Activated naive CD4-positive, alpha-beta T cell treated with anti-CD3 and anti-CD28 coated beads for 36 hours (primary cell): ENCODE measurements at regions not wholly inside any gene's neighbourhood (a gene's known extent, or its start where the extent isn't known, plus 50 kb on each side); places are given as distances from the start of the nearest gene placed in this dataset.

Experiments used
- CTCF ChIA-PET: fragments of 350-600 bp; sonication (Branson Sonifier 250); formaldehyde crosslinking; loops from one replicate; lab custom pipeline; 2021; ENCODE audit warnings: antibody characterized with exemption; lab: Charles Lee
- DNase-seq: peaks from one replicate; pipeline ENCODE4 v3.0.0-alpha.2; 2020
- H3K27ac Mint-ChIP-seq: one replicate; pipeline ENCODE4 v1.8.0; 2021; ENCODE audit warnings: mild to moderate bottlenecking, mixed read lengths
- H3K27me3 Mint-ChIP-seq: one replicate; pipeline ENCODE4 v1.8.0; 2021; ENCODE audit warnings: low read depth, mixed read lengths
- H3K36me3 Mint-ChIP-seq: one replicate; pipeline ENCODE4 v1.8.0; 2021; ENCODE audit warnings: low read depth, mixed read lengths
- H3K4me1 Mint-ChIP-seq: one replicate; pipeline ENCODE4 v1.8.0; 2021; ENCODE audit warnings: low read depth, mixed read lengths
- H3K4me3 Mint-ChIP-seq: one replicate; pipeline ENCODE4 v1.8.0; 2021; ENCODE audit warnings: mild to moderate bottlenecking, moderate library complexity, mixed read lengths
- H3K9me3 Mint-ChIP-seq: one replicate; pipeline ENCODE4 v1.8.0; 2021; ENCODE audit warnings: mixed read lengths
- intact Hi-C: fragments of 100-400 bp; cut with micrococcal nuclease; formaldehyde crosslinking; loops from one replicate; pipeline ENCODE4 v1.15.1; 2023

- CTCF ChIA-PET, result no interaction called here
- Mint-ChIP-seq H3K27me3 (peaks cover 27% of the 10 kb centered on the region), H3K27ac (no peak overlapping the region)
Observed at GRCh38 chr1:94323311-94324177, 86.2 kb upstream of the ARHGAP29 start.

GRCh38 chr1:94322696-94323095 lies 85.3 kb upstream of the ARHGAP29 start:
- CTCF ChIA-PET, result no interaction called here
- intact Hi-C loops, result no loop called here
- H3K9me3 Mint-ChIP-seq, result no peaks in the 10 kb centered on the region

More at GRCh38 chr1:94323311-94324177, 86.2 kb upstream of the ARHGAP29 start:
- no peaks in the 10 kb centered on the region for H3K36me3 Mint-ChIP-seq
- H3K4me1 Mint-ChIP-seq, result peaks cover 3% of the 10 kb centered on the region
- no peaks in the 10 kb centered on the region for H3K9me3 Mint-ChIP-seq
- intact Hi-C loops, result no loop called here
- DNase-seq, result no peak
- no peak overlapping the region for H3K4me3 Mint-ChIP-seq

GRCh38 chr1:94321662-94322061 lies 84.3 kb upstream of the ARHGAP29 start:
- no peaks in the 10 kb centered on the region for H3K36me3 Mint-ChIP-seq
- CTCF ChIA-PET, result no interaction called here
- intact Hi-C loops, result no loop called here
- H3K27me3 Mint-ChIP-seq, result peaks cover 11% of the 10 kb centered on the region
- H3K4me3 Mint-ChIP-seq, result no peak overlapping the region
- H3K27ac Mint-ChIP-seq, result no peak overlapping the region
- DNase-seq, result no peak
- no peaks in the 10 kb centered on the region for H3K9me3 Mint-ChIP-seq
- H3K4me1 Mint-ChIP-seq, result no peaks in the 10 kb centered on the region

More at GRCh38 chr1:94322696-94323095, 85.3 kb upstream of the ARHGAP29 start:
- Mint-ChIP-seq H3K36me3 (no peaks in the 10 kb centered on the region), H3K27me3 (peaks cover 21% of the 10 kb centered on the region), H3K4me1 (peaks cover 3% of the 10 kb centered on the region), H3K27ac (no peak overlapping the region), H3K4me3 (no peak overlapping the region)
- no peak for DNase-seq

GRCh38 chr1:94319319-94320102 lies 82.1 kb upstream of the ARHGAP29 start:
- H3K27me3 Mint-ChIP-seq, result peaks cover 5% of the 10 kb centered on the region
- no peaks in the 10 kb centered on the region for H3K36me3 Mint-ChIP-seq
- no peak overlapping the region for H3K27ac Mint-ChIP-seq
- intact Hi-C loops, result no loop called here
- no peaks in the 10 kb centered on the region for H3K4me1 Mint-ChIP-seq
- no peaks in the 10 kb centered on the region for H3K9me3 Mint-ChIP-seq
- CTCF ChIA-PET, result interaction anchor here (0.6 to 1.6 kb wide), 2 partner anchors 14 to 86 kb away, joined by 3 read pairs; no protein-coding TSS in a partner anchor
- H3K4me3 Mint-ChIP-seq, result no peak overlapping the region
- no peak for DNase-seq

DNA sequence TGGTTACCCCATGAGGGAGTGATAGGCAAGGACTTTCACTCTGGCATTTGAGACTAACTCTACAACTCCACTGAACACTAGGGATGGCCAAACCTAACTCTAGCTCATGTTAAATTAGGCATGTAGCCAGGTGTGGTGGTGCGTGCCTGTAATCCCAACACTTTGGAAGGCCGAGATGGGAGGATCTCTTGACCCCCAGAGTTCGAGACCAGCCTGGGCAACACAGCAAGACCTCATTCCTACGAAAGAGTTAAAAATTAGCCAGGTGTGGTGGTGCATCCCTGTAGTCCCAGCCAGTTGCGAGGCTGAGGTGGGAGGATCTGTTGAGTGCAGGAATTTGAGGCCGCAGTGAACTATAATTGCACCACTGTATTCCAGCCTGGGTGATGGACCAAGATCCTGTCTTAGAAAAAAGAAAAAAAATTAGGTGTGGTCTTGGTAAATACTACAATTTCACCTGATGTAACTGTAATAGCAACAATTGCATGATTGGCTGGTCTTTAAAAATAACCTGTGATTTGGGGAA lies 81.2 kb upstream of the ARHGAP29 start:
- intact Hi-C loops, result no loop called here
- DNase-seq, result no peak
- H3K4me3 Mint-ChIP-seq, result no peak overlapping the region
- H3K27ac Mint-ChIP-seq, result no peak overlapping the region
- H3K27me3 Mint-ChIP-seq, result peaks cover 5% of the 10 kb centered on the region
- no peaks in the 10 kb centered on the region for H3K36me3 Mint-ChIP-seq
- H3K9me3 Mint-ChIP-seq, result no peaks in the 10 kb centered on the region
- CTCF ChIA-PET, result no interaction called here
- H3K4me1 Mint-ChIP-seq, result no peaks in the 10 kb centered on the region

DNA sequence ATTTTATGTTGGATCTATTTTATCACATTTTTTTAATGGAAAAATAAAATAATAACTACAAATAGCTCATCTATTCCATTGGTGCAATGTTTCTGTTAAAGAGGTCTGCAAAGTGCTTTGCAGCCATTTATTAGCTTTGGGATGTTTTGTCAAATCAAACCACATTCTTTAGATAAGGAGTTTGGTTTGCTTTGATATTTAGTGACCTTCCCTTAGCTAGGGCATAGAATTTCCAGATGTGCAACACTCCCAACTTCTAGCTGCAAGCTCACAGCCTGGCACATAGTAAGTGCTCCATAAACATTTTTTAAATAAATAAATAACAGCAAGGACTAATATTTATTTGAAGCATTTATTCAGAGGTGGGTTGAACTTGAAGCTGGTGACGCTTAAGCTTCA lies 80.4 kb upstream of the ARHGAP29 start:
- H3K4me1 Mint-ChIP-seq, result no peaks in the 10 kb centered on the region
- H3K9me3 Mint-ChIP-seq, result no peaks in the 10 kb centered on the region
- no peak overlapping the region for H3K4me3 Mint-ChIP-seq
- CTCF ChIA-PET, result interaction anchor here (1.0 kb wide), 1 partner anchor 489 kb away, joined by 4 read pairs; no protein-coding TSS in a partner anchor
- H3K36me3 Mint-ChIP-seq, result no peaks in the 10 kb centered on the region
- peaks cover 5% of the 10 kb centered on the region for H3K27me3 Mint-ChIP-seq
- DNase-seq, result no peak
- intact Hi-C loops, result no loop called here
- no peak overlapping the region for H3K27ac Mint-ChIP-seq

DNA sequence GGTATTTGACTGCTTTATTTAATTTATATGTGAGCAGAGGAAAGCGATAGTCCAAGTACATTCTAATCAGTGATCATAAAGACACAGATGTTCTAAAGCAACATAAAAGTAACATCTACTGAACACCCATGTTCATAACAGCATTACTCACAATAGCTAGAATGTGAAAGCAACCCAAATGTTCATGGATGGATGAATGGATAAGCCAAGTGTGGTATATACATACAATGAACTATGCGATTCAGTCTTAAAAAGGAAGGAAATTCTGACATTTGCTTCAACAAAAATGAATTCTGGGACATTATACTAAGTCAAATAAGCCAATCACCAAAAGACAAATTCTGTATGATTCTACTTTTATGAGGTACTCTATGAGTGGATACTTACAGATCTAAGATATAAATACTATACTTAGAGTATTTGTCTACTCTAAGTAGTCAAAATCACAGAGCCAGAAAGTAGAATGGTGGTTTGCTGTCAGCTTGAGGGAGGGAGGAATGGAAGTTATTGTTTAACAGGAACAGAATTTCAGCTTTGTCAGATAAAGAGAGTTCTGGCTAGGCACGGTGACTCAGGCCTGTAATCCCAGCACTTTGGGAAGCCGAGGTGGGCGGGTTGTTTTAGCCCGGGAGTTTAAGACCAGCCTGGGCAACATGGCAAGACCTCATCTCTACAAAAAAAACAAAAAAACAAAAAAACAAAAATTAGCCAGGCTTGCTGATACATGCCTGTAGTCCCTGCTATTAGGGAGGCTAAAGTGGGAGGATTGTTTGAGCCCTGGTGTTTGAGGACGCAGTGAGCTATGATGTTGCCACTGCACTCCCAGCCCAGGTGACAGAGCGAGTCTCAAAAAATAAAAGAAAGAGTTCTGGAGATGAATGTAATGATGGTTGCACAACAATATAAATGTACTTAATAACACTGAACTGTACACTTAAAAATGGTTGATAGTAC lies 79.7 kb upstream of the ARHGAP29 start:
- no peak overlapping the region for H3K27ac Mint-ChIP-seq
- peaks cover 5% of the 10 kb centered on the region for H3K27me3 Mint-ChIP-seq
- intact Hi-C loops, result no loop called here
- no peaks in the 10 kb centered on the region for H3K9me3 Mint-ChIP-seq
- no peak for DNase-seq
- no peak overlapping the region for H3K4me3 Mint-ChIP-seq
- CTCF ChIA-PET, result interaction anchor here (1.0 kb wide), 1 partner anchor 489 kb away, joined by 4 read pairs; no protein-coding TSS in a partner anchor
- H3K4me1 Mint-ChIP-seq, result no peaks in the 10 kb centered on the region
- no peaks in the 10 kb centered on the region for H3K36me3 Mint-ChIP-seq

DNA sequence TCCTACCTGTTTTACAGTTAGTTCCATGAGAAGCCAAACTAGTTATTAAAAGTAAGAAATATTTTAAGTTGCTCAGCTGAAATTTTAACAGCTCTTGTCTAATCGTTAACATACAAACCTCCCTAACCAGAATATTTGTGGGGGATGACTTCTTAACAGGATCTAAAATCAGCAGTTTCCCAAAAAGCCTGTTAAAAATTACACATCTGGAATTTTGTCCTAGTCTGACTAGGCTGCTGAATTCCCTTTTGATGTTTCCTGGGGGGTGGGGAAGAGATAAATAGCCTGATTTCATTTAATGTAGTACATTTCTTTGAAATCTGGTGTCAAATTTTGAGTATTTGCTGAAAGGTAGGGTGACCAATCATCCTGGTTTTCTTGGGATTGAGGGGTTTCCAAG lies 78.8 kb upstream of the ARHGAP29 start:
- no peak for DNase-seq
- no peak overlapping the region for H3K27ac Mint-ChIP-seq
- CTCF ChIA-PET, result no interaction called here

DNA sequence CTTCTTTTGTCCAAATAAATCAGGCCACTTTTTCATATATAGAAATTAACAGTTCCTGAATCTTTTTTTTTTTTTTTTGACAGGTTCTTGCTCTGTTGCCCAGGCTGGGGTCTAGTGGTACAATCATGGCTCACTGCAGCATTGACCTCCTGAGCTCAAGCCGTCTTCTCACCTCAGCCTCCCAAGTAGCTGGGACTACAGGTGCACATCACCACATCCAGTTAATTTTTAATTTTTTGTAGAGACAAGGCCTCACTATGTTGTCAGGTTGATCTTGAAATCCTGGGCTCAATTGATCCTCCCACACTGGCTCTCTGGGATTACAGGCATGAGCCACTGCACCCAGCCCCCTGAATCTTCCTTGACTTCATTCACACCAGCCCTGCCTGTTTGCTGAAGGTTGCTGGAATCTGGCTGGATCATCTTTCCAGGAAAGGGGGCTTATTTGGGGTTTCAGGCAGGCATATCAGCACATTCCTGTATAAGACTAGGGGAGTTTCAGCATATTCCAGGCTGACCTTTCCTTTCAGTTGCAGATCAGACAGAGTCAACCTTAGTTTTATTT lies 78.2 kb upstream of the ARHGAP29 start:
- Mint-ChIP-seq H3K36me3 (no peaks in the 10 kb centered on the region), H3K27ac (no peak overlapping the region), H3K9me3 (no peaks in the 10 kb centered on the region), H3K27me3 (peaks cover 5% of the 10 kb centered on the region), H3K4me3 (no peak overlapping the region), H3K4me1 (no peaks in the 10 kb centered on the region)
- intact Hi-C loops, result no loop called here
- DNase-seq, result no peak
- CTCF ChIA-PET, result interaction anchor here (0.6 to 0.7 kb wide), 2 partner anchors 14 to 133 kb away, joined by 3 read pairs; no protein-coding TSS in a partner anchor

More for the DNA sequence above, 78.8 kb upstream of the ARHGAP29 start:
- Mint-ChIP-seq H3K4me1 (no peaks in the 10 kb centered on the region), H3K4me3 (no peak overlapping the region), H3K9me3 (no peaks in the 10 kb centered on the region), H3K27me3 (peaks cover 5% of the 10 kb centered on the region), H3K36me3 (no peaks in the 10 kb centered on the region)
- intact Hi-C loops, result no loop called here

DNA sequence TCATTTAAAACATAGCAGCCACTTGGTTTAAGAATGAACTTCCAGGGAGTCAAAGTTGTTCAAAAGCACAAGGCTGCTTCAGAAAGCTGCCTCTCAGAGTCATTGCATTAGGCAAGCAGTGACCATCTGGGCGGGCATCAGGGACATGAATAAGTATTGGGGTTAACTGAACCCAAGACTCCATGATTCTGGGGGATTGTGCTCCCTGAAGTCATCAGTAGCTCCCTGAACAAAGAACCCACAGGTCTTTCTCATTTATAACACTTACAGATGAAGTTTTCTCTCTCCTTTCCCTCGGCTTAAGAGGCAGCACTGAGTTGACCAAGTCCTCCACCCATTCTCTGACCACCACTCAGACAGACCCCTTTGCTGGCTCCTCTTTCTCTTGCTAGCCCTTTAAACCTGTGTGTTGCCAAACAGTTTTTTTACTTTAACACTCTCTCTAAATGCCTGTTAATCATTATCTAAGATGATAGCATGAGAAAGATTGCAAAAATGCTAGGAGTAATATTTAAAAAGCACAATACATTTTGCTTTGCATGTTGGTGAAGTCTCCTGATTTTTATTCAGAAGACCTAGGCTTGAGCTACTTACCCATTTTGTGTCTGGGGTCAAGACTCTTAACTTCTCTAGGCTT lies 77.0 kb upstream of the ARHGAP29 start:
- Mint-ChIP-seq H3K36me3 (no peaks in the 10 kb centered on the region), H3K4me3 (no peak overlapping the region), H3K4me1 (no peaks in the 10 kb centered on the region), H3K27me3 (no peaks in the 10 kb centered on the region), H3K9me3 (no peaks in the 10 kb centered on the region), H3K27ac (no peak overlapping the region)
- intact Hi-C loops, result no loop called here
- CTCF ChIA-PET, result interaction anchor here (0.7 kb wide), 1 partner anchor 732 kb away, joined by 3 read pairs; no protein-coding TSS in a partner anchor
- no peak for DNase-seq
